Suprapubic skin (tissue), 4 donors: ENCODE measurements at regions not wholly inside any gene's neighbourhood (a gene's known extent, or its start where the extent isn't known, plus 50 kb on each side); places are given as distances from the start of the nearest gene placed in this dataset.

Experiments used
- POLR2A ChIP-seq, 2 donors: fragments of 450-650 bp; IDR thresholded peaks; one replicate each; pipeline ENCODE4 v1.6.1; 2017; ENCODE audit warnings: antibody characterized with exemption in 2 of 2, mild to moderate bottlenecking in 2 of 2, moderate library complexity in 2 of 2
- POLR2AphosphoS5 ChIP-seq, 3 donors: sonication (generic); formaldehyde crosslinking; IDR thresholded peaks; one replicate each; pipeline ENCODE4 v1.6.1; 2017; ENCODE audit warnings: antibody characterized with exemption in 3 of 3
- TF ChIP-seq, protein P1 (sequence below), 2 donors: fragments of 200-600 bp in 1 of 2; fragments of 450-650 bp in 1 of 2; sonication (generic) in 1 of 2; IDR thresholded peaks; one replicate each; pipeline ENCODE4 v1.5.1; 2016 to 2019; ENCODE audit warnings: antibody characterized with exemption in 2 of 2, mild to moderate bottlenecking in 1 of 2, moderate library complexity in 1 of 2

DNA sequence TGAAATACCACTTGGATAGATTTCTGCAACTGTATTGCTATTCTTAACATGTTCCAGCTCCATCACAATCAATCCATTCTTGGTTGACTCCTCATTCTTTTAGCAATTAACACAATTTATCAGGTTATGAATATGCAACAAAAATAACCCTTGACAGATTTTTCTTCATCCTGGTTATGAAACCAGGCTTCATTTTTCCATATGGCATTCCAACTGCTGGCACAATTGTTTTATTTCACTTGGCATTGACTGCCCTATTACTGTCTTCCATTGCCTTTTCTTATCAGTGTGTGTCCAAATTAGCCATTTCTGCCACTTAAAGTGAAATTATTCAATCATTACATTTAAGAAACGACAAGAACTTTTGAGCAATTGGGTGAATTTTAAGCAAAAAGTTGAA lies 388.8 kb upstream of the EPHA5 start:
- no peak for TF ChIP-seq POLR2AphosphoS5 (IDR thresholded peaks at IDR 0.05)
- TF ChIP-seq POLR2A (IDR thresholded peaks at IDR 0.05): no peak
- TF ChIP-seq, protein P1, sequence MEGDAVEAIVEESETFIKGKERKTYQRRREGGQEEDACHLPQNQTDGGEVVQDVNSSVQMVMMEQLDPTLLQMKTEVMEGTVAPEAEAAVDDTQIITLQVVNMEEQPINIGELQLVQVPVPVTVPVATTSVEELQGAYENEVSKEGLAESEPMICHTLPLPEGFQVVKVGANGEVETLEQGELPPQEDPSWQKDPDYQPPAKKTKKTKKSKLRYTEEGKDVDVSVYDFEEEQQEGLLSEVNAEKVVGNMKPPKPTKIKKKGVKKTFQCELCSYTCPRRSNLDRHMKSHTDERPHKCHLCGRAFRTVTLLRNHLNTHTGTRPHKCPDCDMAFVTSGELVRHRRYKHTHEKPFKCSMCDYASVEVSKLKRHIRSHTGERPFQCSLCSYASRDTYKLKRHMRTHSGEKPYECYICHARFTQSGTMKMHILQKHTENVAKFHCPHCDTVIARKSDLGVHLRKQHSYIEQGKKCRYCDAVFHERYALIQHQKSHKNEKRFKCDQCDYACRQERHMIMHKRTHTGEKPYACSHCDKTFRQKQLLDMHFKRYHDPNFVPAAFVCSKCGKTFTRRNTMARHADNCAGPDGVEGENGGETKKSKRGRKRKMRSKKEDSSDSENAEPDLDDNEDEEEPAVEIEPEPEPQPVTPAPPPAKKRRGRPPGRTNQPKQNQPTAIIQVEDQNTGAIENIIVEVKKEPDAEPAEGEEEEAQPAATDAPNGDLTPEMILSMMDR (IDR thresholded peaks at IDR 0.05): no peak
